ENCODE measurements at regions not wholly inside any gene's neighbourhood (a gene's known extent, or its start where the extent isn't known, plus 50 kb on each side); places are given as distances from the start of the nearest gene placed in this dataset.
"Not testable (repeated sequence)": the region's sequence is repeated elsewhere in the genome, so short reads cannot be mapped to it uniquely, and the experiment has no call there.

- TF ChIP-seq, protein P1, sequence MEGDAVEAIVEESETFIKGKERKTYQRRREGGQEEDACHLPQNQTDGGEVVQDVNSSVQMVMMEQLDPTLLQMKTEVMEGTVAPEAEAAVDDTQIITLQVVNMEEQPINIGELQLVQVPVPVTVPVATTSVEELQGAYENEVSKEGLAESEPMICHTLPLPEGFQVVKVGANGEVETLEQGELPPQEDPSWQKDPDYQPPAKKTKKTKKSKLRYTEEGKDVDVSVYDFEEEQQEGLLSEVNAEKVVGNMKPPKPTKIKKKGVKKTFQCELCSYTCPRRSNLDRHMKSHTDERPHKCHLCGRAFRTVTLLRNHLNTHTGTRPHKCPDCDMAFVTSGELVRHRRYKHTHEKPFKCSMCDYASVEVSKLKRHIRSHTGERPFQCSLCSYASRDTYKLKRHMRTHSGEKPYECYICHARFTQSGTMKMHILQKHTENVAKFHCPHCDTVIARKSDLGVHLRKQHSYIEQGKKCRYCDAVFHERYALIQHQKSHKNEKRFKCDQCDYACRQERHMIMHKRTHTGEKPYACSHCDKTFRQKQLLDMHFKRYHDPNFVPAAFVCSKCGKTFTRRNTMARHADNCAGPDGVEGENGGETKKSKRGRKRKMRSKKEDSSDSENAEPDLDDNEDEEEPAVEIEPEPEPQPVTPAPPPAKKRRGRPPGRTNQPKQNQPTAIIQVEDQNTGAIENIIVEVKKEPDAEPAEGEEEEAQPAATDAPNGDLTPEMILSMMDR (IDR thresholded peaks at IDR 0.05): not testable (repeated sequence)
- TF ChIP-seq POLR2A, EP300, POLR2AphosphoS5 (IDR thresholded peaks at IDR 0.05): not testable (repeated sequence)
Measured at GRCh38 chr2:44106509-44106908, 62.2 kb upstream of the PPM1B start.

Data from stomach (tissue), 4 donors.